ENCODE measurements at regions not wholly inside any gene's neighbourhood (a gene's known extent, or its start where the extent isn't known, plus 50 kb on each side); places are given as distances from the start of the nearest gene placed in this dataset.

GRCh38 chr6:94510877-94511276 is 1066.5 kb upstream of the MANEA start:
- TF ChIP-seq CTCF (IDR thresholded peaks at IDR 0.05; ENCODE audit: low read depth, low read length), result no peak
- no peak for TF ChIP-seq EZH2phosphoT487 (IDR thresholded peaks at IDR 0.05; ENCODE audit: low read depth)

Measured in OCI-LY3 (cell line).